ENCODE measurements at regions not wholly inside any gene's neighbourhood (a gene's known extent, or its start where the extent isn't known, plus 50 kb on each side); places are given as distances from the start of the nearest gene placed in this dataset.

DNA sequence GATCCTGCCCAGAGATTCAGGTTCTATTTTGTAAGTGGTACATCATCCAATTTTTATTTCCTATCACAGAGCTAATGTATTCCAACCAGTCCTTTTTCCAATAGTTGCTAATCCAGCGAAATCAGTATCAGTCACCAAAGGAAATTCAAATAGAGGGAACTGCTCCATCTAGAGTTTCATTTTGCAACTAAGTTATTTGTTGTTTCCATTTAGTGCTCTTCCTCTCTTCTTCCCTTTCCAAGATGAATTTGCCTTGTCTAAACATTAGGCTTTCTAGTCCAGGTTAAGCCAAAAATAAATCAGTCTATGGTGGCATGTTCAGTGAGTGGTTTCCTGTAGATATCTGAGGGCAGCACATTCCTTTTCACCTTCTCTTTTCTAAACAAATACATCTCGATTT is 79.8 kb upstream of the SPATA31D4 start:
- ATAC-seq, result no peak

DNA sequence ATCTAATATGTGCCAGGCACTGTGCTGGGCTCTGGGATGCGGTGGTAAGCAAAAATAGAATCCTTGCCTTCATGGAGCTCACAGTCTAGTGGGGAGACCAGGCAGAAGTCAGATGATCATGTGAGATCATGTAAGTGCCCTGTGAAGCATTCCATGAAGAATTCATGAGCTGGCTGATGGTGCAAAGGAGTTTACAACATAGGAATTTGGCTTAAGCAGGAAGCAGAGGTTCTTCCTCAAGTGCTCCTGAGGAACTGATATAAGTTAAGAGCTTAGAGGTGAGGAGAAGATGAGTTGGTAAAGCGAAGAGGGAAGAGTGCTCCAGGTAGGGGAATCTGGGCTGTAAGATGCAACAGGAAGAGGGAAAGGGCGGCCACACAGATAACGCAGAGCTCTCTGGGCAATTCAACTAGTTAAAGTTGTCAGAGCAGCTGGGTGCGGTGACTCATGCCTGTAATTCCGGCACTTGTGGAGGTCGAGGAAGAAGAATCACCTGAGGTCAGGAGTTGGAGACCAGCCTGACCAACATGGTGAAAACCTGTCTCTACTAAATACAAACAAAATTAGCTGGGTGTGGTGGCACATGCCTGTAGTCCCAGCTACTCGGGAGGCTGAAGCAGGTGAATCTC is 78.5 kb upstream of the SPATA31D4 start:
- ATAC-seq, result peak; percentile 37

DNA sequence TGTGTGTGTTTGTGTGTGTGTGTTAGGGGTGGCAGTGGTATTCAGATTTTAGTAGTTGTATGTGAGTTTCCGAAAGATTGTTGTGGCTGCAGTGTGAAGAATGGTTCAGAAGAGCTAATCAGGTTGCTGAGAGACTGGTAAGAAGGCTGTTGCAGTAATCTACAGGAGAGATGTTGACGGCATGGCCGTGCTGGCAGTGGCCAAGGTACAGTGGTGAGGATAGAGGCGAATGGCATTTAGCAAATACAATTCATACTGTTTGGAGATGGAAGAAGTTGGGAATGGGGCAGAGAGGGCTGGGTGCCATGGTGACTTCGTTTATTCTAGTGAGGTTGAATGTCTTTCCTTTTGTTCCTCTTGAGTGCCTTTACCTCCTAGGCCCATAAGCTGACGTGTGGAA is 77.5 kb upstream of the SPATA31D4 start:
- no peak for ATAC-seq

DNA sequence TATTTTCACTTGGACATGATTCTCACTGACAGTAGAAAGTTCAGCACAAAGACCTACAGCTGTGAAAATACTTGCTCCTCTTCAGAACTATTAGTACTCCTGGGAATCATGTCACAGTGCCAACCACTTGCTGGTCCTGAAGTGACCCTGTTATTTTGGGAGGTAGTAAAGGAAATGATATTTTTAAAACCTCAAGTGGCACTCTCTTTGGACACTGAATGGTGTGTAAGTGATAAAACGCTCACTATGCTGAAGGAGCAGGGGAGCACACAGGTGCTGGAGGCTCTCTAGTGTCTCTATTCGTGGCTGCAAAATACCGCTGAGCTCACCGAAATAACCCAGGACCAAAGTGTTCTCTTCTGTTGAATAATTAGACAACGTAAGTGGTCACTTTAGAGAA is 76.9 kb upstream of the SPATA31D4 start:
- no peak for ATAC-seq

DNA sequence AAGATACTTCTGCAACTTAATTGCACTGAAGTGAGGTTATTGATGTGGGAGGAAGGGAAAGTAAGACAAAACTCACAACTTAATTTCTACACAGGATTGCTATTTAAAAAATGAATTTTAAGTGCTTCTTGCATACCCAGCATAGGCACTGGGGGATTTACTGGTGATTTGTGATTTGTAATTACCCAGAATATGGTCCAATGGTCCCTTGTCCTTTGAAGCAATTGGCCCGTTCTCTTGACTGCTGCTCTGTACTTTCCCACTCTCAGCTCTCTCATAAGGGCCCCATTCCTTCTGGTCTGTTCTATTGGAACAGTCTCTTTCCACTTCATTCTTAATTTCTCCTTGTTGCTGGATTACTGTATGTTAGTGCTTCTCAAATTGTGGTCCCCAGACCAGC is 75.4 kb upstream of the SPATA31D4 start:
- ATAC-seq, result no peak

DNA sequence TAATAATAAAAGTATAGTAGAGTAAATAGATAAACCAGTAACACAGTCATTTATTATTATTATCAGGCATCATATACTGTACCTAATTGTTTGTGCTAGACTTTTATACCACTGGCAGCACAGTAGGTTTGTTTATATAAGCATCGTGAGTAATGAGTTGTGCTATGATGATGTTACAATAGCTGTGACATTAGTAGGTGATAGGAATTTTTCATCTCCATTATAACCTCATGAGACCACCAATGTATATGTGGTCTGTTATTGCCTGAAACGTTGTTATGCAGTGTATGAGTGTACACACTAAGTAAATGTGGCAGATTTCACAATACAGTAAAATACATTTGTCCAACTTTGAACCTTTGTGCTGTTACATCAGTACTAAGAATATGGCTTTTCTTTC is 72.7 kb upstream of the SPATA31D4 start:
- no peak for ATAC-seq

DNA sequence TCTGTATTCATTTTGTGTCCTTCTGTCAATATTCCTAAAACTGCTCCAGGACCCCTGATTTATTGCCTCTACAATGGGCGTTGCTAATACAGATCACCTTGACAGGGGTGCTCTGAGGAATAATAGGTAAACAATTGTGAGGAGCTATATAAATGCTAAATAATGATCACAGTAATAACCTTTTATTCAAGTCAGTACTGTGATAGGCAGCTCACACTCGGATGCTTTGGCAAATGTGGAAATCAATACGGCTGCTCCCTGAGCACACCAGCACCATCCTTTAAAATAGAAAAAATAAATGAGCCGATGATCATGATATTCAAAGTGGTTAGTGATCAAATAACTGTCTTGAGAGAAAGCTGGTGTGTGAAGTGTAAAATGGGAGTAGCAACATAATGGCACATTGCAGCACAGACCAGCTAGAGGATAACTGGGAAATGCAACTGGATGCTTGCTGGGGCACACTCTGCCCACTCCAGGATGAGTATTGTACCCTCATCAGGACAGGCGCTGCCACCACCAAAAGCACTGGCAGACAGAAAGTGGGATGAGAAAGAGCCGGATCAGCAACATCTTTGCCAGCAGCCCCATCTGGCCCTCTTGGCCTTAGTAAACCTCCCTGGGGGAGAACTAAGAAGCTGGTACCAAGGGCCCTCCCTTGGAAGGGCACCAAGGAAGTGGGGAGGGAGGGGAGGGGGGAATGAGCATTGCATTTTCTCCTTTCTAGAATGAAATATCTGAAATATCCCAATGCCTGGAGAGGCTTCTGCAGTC is 69.4 kb upstream of the SPATA31D4 start:
- ATAC-seq, result no peak

DNA sequence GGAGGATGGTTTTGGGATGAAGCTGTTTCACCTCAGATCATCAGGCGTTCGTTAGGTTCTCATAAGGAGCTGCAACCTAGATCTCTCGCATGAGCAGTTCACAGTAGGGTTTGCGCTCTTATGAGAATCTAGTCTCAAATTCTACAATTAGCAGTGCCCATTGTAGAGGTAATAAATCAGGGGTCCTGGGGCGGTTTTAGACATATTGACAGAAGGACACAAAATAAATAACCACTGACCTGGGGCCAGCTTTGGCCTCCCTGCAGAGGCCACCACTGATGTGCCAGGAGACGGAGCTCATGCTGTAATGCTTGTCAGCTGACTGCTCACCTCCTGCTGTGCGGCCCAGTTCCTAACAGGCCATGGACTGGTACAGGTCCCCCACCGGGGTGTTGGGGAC is 67.6 kb upstream of the SPATA31D4 start:
- no peak for ATAC-seq

DNA sequence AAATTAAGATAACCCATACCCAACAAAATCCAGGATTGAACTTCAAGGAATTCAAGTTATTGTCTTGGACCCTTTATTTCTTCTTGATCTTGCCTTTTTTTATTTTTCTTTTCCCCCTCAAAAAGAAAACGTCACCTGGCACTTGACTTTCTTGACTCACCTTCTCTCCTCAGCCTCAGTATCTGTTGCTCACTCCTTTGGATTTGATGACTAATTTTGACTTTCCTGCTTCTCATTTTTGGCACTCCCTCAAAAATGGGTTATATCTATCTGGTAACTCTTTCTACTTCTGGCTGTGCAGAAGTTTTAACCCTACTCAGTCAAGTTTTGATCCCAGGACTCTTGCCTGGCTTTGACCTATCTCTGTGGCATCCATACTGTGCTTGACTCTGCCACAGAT is 66.6 kb upstream of the SPATA31D4 start:
- peak; percentile 48 for ATAC-seq

DNA sequence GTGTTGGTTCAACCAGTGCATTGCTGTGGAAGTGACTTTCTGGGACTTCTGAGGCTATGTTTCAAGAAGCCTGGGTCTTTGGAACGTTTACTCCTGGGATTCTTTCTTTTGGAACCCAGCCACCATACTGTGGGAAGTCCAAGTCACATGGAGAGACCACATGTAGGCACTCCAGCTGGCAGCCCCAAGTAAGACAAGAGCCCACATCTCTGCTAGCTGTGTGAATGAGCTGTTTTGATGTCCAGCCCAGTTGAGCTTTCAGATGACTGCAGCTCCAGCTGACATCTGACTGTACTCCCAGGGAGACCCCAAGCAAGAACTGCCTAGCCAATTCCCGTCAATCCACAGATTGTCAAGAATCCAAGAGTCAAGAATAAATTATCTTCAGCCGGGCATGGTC is 60.1 kb upstream of the SPATA31D4 start:
- no peak for ATAC-seq

DNA sequence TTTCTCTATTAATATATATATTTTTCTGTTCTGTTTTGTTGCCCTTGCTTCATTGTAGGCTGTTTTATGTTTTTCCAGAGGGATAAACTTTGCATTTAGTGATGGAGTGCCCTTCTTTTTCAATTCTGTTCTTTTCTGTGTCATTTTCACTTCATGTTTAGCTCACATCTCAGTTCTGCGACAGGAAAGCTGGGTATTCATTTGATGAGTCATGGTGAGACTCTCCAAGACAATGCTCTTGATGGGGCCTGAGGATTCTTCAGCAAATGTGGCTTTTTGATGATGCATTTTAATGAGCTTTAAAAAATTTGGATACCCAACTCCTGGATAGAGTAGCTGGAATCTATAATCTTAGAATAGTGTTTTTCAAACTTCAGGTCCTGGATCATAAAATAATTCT is 56.5 kb upstream of the SPATA31D4 start:
- ATAC-seq, result no peak

DNA sequence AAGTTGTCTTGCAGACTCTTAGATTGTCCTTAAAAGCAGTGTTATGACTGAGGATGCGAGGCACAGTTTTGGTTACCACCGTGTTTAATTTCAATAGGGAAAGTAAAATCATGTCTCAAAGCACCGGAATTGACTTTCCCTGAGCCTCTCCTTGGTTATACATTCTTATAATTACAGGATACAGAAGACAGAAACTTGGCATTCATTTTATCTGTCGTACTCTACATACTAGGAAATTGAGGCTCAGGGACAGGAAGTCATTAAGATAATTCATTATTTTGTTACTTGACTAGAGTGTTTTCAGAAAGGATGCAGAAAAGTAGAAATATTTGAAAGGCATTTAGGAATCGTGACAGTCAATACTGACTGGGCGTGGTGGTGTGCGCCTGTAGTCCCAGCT is 54.0 kb upstream of the SPATA31D4 start:
- no peak for ATAC-seq

DNA sequence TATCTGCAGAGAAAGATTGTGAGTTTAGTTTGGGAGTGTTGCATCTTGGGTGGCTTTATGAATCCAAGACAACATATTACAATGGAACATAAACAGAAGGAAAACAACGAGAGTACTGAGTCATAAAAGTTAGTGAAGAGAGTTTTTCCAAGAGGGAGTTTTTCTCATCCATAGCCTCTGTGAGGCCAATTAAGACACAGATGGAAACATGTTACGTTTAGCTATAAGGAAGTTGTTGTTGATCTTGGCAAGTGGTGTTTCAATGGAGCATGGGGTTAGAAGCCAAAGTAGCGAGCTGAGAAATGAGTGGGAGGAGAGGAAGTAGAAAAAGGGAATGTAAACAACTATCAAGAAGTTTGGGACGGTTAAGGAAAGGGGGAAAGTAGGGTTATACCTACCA is 53.3 kb upstream of the SPATA31D4 start:
- ATAC-seq, result no peak

DNA sequence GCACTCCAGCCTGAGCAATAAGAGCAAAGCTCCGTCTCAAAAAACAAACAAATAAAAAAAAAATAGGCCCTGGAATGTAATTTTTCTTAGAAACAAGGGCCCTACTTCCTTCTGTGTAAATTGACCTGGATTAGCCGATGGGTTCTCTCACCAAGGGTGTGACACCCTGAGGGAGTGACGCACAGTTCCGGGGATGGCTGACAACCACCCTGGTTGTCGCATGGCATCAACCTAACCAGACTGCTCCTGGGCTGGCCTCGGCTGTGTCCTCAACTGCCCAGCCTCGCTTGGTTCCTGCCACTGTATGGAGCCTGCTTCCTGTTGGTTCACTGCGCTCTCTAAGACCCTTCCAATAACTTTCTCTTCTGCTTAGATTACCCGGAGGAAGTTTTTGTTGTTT is 51.2 kb upstream of the SPATA31D4 start:
- peak; percentile 62 for ATAC-seq

All from esophagus mucosa (tissue), 1 donor.